Kidney glomerular epithelial cell (primary cell): ENCODE measurements at regions not wholly inside any gene's neighbourhood (a gene's known extent, or its start where the extent isn't known, plus 50 kb on each side); places are given as distances from the start of the nearest gene placed in this dataset.
"Not testable (repeated sequence)": the region's sequence is repeated elsewhere in the genome, so short reads cannot be mapped to it uniquely, and the experiment has no call there.

Source experiments
- DNase-seq: peaks from one replicate; lab custom pipeline; 2025; lab: John Stamatoyannopoulos, UW

DNA sequence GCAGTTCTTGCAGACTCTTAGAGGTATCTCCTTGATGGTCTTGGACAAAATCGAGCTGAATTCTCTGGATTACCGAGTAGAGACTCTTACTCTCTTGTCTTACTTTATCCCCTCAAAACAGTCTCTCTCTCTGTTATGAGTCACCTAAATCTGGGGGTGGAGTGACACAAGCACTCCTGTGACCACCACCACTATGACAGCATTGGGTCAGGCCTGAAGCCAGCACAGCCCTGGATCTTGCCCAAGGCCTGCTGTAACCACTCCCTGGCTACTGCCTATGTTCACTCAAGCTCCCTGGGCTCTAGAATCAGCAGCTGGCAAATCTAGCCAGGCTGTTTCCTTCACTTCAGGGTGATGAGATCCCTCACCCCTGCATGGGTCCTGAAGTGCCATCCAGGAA is 662.5 kb downstream of the LUZP2 start:
- no peak for DNase-seq

DNA sequence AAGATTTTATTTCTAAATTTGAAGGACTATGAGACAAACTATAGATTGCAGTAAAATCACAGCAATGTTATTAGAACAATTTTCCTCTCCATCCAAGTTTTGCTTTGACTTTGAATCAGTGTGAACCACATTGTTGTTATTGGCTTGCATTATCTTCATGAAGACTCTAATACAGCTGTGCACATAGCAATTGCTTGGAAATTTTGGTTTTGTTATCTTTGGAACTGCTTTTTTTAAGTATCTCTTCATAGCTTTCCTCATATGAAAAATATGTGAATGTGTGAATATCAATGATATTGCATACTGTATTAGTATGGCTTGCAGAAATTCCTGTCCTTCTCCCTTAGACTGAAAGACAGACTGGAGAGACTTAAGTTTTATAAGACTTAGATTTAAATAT is 666.6 kb downstream of the LUZP2 start:
- no peak for DNase-seq

DNA sequence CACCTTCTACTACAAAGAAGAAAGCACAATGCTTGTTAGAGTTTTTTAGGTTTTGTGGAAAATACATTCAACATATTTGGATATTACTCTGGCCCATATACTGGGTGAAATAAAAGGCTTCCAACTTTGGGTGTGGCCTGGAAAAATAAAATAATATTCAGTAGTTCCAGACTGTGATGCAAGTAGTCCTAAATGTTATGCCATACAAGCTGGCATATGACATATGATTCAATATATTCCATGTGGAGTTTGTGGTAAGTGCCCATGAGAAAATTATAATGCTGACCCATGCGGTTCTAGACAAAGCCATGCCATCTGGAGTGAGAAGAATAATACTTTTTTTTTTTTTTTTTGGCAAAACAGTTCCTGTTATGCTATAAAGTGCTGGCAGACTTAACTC is 683.3 kb downstream of the LUZP2 start:
- DNase-seq: no peak

DNA sequence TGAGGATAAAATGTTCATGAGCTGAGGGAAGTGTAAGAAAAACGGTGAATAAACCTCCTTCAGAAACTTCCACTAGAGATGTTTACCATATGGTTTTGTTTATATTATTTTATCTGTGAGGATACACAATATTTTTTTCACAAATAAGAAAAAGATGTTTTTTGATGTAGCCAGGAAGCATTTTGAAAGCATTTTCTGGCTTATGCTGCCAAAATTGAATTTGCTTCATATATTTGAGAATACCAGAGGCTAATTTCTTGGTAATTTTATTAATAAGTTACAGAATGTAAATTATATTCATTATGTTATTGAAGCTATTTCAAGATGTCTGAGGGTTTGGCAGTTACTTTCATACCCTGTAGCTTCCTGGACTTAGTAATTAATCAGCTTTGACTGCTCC is 686.6 kb downstream of the LUZP2 start:
- no peak for DNase-seq

DNA sequence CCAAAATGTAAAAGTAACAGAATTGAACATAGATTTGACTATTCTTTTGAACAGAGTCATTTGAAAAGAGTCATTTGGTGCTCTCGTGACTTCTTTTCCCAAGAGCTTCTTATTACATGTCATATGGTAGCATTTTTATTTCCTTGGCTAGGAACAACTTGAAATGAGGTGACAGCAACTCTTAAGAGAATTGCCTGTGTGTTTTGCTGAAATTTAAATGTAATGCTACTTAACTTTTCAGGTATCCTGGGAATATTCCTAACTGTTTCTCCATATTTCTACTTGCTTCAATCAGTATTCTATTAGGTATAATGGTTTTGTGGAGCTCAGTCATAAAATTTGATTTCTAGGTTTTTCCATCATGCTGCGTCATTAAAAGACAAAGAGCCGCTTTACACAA is 700.7 kb downstream of the LUZP2 start:
- no peak for DNase-seq

DNA sequence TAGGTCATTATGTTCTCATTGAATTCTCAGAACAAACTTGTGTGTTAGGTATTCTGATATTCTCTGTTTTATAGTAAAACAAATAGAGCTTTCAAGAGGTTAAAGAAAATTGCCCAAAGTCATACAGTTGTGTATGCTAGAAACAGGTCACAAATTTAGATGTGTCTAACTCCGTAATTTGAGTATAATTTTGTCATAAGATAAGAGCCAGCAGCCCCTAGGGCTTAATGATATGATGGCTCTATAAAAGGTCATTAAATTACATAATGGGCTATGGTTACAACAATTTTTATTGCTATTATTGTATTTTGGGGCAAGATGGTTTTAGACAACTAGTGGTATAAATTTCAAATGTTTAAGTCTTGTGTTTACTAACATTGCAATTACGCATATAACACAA is 701.9 kb downstream of the LUZP2 start:
- DNase-seq: no peak

DNA sequence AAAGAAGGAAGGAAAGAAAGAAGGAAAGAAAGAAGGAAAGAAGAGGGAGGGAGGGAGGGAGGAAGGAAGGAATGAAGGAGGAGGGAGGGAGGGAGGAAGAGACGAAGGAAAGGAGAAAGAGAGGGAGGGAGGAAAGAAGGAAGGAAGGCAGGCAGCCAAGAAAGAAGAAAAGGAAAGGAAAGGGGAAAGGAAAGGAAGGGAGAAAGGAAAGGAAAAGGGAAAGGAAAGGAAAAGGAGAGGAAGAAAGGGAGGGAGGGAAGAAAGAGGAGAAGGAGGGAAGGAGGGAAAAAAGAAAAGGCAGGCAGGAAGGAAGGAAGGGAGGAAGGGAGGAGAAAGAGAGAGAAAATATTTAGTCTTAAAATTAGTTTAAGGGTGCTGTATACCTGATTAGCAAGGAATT is 704.1 kb downstream of the LUZP2 start:
- no peak for DNase-seq

DNA sequence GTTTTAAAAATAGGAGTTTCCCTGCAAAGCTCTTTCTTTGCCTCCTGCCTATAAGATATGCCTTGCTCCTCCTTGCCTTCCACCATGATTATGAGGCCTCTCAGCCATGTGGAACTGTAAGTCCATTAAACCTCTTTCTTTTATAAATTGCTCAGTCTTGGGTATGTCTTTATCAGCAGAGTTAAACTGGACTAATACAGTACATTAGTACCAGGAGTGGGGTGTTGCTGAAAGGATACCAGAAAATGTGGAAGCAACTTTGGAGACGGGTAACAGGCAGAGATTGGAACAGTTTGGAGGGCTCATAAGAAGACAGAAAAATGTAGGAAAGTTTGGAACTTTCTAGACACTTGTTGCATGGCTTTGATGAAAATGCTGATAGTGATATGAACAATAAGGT is 709.9 kb downstream of the LUZP2 start:
- DNase-seq: no peak

DNA sequence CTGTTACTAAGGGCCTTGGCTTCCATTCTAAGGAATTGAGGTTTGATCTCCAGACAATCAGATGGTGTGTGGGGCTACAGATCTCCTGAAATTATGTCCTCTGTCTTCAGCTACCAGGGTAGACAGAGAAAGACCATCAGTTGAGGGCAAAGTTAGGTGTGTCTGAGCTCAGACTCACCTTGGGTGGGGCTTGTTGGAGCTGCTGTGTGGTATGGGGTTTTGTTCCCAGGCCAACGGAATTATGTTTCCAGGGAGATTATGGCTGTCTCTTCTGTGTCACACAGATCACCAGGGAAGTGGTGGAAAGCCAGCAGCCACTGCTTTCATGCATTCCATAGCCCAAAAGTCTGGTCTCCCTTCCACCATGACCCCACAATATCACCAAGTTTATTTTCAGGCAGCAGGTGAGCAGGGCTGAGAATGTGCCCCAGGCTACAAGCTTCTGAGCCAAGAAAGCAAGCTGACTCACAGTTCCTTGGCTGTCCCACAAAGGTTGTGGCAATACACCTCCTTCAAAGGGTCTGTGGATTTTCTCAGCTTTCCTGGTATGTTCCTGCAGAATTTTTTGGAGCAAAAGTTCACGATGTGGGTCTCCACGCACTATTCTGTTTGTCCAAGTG is 714.9 kb downstream of the LUZP2 start:
- no peak for DNase-seq

DNA sequence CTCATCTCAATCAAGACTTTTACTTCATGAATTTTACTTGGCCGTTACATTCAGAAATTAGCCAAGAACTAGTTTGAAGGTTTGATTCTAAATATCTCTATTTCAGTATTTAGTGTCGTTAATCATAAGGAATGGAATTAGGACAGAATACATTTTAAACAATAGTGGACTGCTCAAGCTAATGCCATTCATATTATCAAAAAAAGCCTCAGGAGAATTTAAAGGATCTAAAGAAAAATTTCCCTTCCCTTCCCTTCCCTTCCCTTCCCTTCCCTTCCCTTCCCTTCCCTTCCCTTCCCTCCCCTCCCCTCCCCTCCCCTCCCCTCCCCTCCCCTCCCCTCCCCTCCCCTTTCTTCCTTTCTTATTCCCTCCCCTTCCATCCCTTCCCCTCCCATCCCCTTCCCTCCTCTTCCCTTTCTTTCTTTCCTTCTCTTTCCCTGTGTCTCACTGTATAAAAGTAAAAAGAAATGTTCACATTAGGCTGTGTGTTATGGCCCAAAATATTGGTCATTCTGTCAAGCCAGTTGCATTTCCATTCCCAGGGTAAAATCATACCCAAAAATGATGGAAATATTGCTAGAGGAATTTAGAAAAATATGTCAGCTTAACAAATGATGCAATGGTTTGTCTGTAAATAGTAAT is 717.8 kb downstream of the LUZP2 start:
- DNase-seq: no peak

DNA sequence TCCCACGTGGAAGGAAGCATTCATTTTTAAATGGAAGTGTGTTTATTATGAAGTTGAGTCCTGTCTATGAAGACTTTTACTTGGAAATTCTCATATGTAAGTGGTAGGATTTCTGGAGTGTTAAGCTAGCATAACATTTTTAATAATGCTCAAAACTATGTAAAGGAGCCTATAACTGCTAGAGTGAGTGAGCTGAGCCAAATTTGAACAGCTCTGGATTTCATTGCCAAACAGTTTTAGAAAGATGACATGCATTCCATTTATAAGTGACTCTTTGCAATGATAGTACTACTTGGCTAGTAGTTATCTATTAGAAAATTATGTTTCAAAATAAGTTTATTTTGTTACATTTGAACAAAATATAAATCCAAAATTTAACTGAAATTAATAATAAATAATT is 721.2 kb downstream of the LUZP2 start:
- DNase-seq: no peak

DNA sequence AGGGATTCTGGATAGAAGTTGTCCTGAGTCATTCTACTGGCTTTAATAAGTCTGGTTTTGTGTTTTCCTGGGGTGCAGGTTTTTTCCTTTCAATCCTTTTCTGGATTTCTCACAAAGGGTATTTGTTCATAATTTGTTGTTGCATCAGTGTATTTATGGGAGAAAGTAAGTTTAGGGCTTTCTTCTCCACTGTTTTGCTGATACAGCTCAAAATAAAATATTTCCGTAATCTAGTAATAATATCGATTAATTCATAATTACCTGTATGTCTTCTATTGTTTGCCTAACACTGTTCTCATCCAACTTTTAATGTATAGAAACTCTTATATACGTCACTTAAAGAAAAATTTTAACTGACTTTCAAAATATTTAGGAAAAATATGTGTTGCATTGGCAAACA is 728.2 kb downstream of the LUZP2 start:
- DNase-seq: no peak

DNA sequence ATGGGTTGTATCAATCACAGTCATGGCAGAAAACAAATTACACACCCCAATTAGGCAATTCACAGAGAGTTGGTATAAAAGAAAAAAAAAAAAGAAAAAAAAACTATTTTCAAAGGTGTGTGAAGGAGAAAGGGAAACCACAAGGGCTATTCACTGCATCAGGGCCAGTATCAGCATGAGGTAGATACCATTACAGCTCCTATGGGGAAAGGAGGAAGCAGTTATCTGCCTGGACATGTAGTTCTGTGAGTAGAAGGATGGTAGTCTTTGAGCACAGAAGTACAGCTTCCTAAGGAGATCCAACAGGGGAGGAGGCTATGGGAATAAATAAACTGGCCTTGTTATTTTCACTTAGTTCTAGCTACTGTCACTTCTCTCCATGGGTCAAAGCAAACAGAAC is 746.1 kb downstream of the LUZP2 start:
- DNase-seq: no peak

DNA sequence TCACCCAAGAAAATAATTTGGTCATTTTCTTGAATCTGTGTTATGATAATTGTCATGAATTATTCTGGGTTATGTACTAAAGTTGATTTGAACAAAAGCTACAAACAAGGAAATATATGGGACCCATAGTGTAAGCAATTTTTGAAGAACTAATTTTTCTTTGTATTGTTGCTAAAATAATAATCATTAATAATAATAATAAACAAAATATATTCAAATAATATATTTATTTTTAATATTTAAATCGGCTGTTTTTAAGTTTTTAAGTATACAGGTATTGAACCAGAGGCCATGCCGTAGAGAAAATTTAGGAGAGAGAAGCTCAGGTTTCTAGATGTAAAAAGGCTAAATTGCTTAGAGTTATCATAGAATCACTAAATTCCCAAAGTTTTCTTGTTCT is 747.3 kb downstream of the LUZP2 start:
- no peak for DNase-seq

DNA sequence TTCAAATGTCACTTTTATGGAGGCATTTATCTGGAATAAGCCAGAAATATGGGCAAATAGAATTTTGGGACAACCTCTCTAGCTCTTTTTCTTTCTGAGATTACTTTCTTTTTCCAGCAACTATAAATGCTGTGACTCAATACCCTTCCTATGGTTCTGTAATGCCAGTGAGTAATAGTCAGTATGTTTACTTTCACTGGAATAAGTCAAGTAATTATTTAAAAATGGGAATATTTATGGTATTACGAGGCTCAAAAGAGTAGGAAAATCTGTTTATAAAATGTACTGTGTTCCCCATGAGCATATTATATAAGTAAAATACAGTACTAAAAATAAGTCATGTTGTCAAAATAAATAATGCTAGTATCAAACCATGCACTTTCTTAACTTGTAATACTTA is 750.5 kb downstream of the LUZP2 start:
- no peak for DNase-seq

DNA sequence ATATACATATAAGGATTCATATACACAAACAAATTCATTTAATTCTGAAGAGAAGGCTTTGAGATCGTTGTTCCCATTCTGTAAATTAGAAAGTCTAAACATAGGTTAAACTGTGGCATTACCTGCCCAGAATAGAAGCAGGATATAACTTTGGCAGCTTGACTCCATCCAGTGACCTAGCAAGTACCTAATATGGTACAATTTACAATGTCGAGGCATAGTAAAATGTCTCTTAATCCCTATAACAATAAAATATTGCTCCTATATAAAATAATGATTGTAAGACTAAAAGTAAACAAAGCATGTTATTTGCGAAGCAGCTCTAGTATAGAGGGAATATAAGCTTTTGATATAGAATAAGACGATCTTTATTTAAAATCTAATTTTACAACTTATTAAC is 756.0 kb downstream of the LUZP2 start:
- no peak for DNase-seq

DNA sequence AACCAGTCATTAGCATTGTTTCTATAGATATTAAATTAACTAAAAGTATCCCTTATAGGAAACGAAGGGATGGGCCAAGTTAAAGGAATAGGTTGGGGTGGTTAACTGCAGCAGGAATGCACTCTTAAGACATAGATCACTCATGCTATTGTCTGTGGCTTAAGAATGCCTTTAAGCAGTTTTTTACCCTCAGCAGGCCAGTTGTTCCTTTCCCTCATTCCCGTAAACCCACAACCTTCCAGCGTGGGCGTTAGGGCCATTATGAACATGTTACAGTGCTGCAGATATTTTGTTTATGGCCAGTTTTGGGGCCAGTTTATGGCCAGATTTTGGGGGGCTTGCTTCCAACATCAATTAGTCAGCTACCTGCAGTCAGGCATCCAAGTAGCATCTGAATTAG is 767.0 kb downstream of the LUZP2 start:
- not testable (repeated sequence) for DNase-seq

DNA sequence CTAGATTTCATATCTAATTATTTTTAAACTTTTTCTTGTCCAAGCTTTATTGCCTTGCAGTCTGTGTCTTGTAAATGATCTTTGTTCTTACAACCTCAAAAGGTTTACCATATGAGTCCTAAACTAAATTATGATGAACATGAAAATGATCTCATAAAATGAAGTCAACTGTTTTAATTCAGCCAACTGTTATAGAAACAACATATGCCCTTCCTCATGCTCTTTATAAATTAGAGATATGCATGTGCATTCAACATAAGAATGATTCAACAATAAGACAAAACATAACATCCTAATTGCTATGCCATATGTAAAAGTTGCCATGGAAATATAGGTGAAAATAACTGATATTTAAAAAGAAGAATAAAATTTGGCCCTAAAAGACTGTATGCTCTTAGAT is 774.4 kb downstream of the LUZP2 start:
- DNase-seq: no peak

DNA sequence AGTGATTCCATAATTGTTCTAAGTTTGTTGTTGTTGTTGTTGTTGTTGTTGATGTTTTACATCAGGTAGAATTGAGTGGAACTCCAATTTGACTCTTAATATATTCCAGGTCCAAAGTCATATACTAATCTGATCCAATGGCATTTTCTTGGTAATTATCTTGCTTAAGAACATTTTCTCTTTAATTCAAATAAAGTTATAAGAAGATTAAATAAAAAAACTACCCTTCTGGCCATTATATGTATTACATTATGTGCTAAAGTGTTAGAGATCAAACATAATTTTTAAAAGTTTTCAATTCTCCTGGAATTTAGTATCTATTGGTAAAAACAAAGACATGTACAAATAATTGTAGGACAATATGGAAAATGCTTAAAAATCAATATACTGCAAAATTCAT is 775.4 kb downstream of the LUZP2 start:
- DNase-seq: no peak

DNA sequence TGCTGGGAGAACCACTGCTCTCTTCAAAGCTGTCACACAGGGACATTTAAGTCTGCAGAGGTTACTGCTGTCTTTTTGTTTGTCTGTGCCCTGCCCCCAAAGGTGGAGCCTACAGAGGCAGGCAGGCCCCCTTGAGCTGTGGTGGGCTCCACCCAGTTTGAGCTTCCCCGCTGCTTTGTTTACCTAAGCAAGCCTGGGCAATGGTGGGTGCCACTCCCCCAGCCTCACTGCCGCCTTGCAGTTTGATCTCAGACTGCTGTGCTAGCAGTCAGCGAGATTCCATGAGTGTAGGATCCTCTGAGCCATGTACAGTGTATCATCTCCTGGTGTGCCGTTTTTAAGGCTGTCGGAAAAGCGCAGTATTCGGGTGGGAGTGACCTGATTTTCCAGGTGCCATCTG is 784.0 kb downstream of the LUZP2 start:
- not testable (repeated sequence) for DNase-seq

DNA sequence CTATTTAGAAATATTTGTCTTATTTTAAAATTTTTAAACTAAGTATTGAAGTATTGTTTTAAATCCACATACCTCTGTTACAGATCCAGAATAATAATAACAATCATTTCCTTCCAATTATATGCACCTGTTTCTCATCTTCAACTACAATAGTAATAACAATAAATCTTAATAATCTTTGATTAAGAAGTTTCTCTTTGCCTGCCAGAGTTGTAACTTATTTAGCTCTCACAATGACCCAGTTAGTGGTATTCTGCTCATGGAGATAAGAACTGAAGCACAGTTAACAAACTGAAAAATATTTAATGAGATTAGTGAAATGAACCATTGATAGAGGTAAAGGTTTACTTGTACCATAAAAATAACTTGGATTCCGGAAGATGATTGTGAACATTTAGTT is 796.3 kb downstream of the LUZP2 start:
- no peak for DNase-seq

DNA sequence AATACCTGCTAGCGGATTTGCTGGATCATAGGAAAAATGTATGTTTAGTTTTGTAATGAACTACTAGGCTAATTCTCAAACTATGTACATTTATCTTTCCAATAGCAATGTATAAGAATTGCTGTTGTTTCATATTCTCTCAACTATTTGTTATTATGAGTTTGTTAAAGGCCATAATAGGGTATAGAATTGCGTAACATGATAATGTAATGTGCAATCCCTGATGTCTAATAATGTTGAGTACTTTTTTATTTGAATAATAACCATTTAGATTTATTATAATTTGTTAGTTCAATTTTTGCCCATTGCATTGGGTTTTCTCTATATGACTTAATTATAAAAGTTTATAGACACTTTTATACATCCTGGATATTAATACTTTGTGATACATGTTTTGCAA is 801.6 kb downstream of the LUZP2 start:
- no peak for DNase-seq

DNA sequence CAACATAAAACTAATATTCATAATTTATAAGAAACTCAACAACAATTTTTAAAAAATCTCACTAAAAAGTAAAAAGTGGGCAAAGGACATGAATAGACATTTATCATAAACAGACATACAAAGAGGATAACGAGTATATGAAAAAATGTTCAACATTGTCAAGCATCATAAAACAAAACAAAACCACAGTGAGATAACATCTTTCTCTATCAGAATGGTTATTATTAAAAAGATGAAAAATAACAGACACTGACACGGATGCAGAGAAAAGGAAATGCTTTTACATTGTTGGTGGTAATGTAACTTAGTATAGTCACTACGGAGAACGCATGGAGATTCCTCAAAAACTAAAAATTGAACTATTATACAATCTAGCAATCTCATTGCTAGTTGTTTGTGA is 813.0 kb downstream of the LUZP2 start:
- DNase-seq: no peak

DNA sequence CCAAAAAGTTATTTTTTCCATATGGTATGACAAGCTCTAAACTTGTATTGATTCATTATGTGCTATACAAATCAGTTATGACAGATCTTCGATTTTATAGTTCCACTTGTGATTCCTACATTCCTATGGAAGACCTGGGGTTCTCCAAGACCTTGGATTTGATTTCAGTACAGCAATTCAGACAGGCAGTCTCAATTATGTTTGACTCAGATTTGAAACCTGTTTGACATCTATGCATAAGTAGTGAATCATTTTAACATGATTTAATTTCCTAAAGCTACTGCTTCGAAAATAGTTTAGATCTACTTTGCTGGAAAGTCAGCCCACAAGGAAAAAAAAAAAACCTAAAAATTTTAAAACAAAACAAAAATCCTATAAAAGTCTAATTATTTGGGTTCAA is 820.4 kb downstream of the LUZP2 start:
- no peak for DNase-seq
